GM23248 (cell line): ENCODE measurements at regions not wholly inside any gene's neighbourhood (a gene's known extent, or its start where the extent isn't known, plus 50 kb on each side); places are given as distances from the start of the nearest gene placed in this dataset.
"Not testable (repeated sequence)": the region's sequence is repeated elsewhere in the genome, so short reads cannot be mapped to it uniquely, and the experiment has no call there.

Experiments used
- DNase-seq: peaks from one replicate; pipeline ENCODE4 v3.0.0-alpha.2; 2015
- H2AFZ ChIP-seq: fragments of 200-600 bp; sonication (generic); 2 replicates; pipeline ENCODE4 v1.6.1; 2016; ENCODE audit warnings: antibody characterized with exemption
- H3F3A ChIP-seq: fragments of 200-600 bp; sonication (generic); 2 replicates; pipeline ENCODE4 v1.6.1; 2016; ENCODE audit warnings: mild to moderate bottlenecking, antibody characterized with exemption, mixed run types; ENCODE audit not compliant: insufficient read depth
- H3K27ac ChIP-seq: fragments of 200-600 bp; sonication (generic); 2 replicates; pipeline ENCODE4 v1.5.1; 2016; ENCODE audit warnings: mild to moderate bottlenecking
- H3K27me3 ChIP-seq: fragments of 200-600 bp; sonication (generic); replicated peaks from 2 replicates; pipeline ENCODE4 v1.6.1; 2016; ENCODE audit warnings: mild to moderate bottlenecking; ENCODE audit not compliant: insufficient read depth
- H3K36me3 ChIP-seq: fragments of 200-600 bp; sonication (generic); 2 replicates; pipeline ENCODE4 v1.6.1; 2016; ENCODE audit warnings: low read depth, mild to moderate bottlenecking
- H3K4me1 ChIP-seq: fragments of 200-600 bp; sonication (generic); 2 replicates; pipeline ENCODE4 v1.6.1; 2016; ENCODE audit warnings: mild to moderate bottlenecking; ENCODE audit not compliant: insufficient read depth
- H3K4me2 ChIP-seq: fragments of 200-600 bp; sonication (generic); one replicate; pipeline ENCODE4 v1.6.1; 2016; ENCODE audit warnings: mild to moderate bottlenecking; ENCODE audit not compliant: unreplicated experiment
- H3K4me3 ChIP-seq: fragments of 200-600 bp; sonication (generic); 2 replicates; pipeline ENCODE4 v1.5.1; 2016; ENCODE audit warnings: mild to moderate bottlenecking
- H3K79me2 ChIP-seq: fragments of 200-600 bp; sonication (generic); 2 replicates; pipeline ENCODE4 v1.6.1; 2016; ENCODE audit warnings: mild to moderate bottlenecking; ENCODE audit not compliant: insufficient read depth
- H3K9ac ChIP-seq: fragments of 200-600 bp; sonication (generic); 2 replicates; pipeline ENCODE4 v1.6.1; 2016; ENCODE audit warnings: mild to moderate bottlenecking
- H3K9me2 ChIP-seq: fragments of 200-600 bp; sonication (generic); 2 replicates; pipeline ENCODE4 v1.6.1; 2016; ENCODE audit warnings: mixed run types, mild to moderate bottlenecking, moderate library complexity; ENCODE audit not compliant: insufficient read depth
- H3K9me3 ChIP-seq: fragments of 200-600 bp; sonication (generic); one replicate; pipeline ENCODE4 v1.6.1; 2017; ENCODE audit warnings: low read depth
- H4K20me1 ChIP-seq: fragments of 200-600 bp; sonication (generic); 2 replicates; pipeline ENCODE4 v1.6.0; 2016; ENCODE audit not compliant: insufficient read depth
- EZH2 ChIP-seq: fragments of 200-600 bp; sonication (generic); IDR thresholded peaks from 2 replicates; pipeline ENCODE4 v1.6.1; 2018; ENCODE audit warnings: antibody characterized with exemption, mild to moderate bottlenecking; ENCODE audit not compliant: insufficient read depth, poor library complexity, severe bottlenecking
- EZH2phosphoT487 ChIP-seq: fragments of 200-600 bp; sonication (generic); IDR thresholded peaks from 2 replicates; pipeline ENCODE4 v1.6.1; 2018; ENCODE audit warnings: antibody characterized with exemption, moderate library complexity, mild to moderate bottlenecking, low read depth; ENCODE audit not compliant: insufficient read depth
- WGBS, 2 experiments: methylation state at CpG; one replicate each; pipeline ENCODE4 v1.1.6; 2015 to 2017; ENCODE audit warnings: low lambda C conversion rate in 2 of 2, low coverage in 1 of 2; ENCODE audit errors: missing lambda C conversion rate in 2 of 2; 5-methylcytosine and 5-hydroxymethylcytosine counted together
- in situ Hi-C: fragments of 300-500 bp; cut with MboI; formaldehyde crosslinking; loops from 2 replicates; pipeline ENCODE4 v1.15.0; 2020

- no peak overlapping the region for H2AFZ ChIP-seq
- H3K4me1 ChIP-seq = no peaks in the 10 kb centered on the region
- H3K9ac ChIP-seq = no peak overlapping the region
- no peaks in the 10 kb centered on the region for H4K20me1 ChIP-seq
- no peak overlapping the region for H3K4me2 ChIP-seq
- no peaks in the 10 kb centered on the region for H3K36me3 ChIP-seq
- in situ Hi-C loops = no loop called here
- no peaks in the 10 kb centered on the region for H3K9me2 ChIP-seq
- no peaks in the 10 kb centered on the region for H3K27me3 ChIP-seq
- no peaks in the 10 kb centered on the region for H3K9me3 ChIP-seq
- H3K79me2 ChIP-seq = no peaks in the 10 kb centered on the region
- no peak overlapping the region for H3K27ac ChIP-seq
- no peak overlapping the region for H3K4me3 ChIP-seq
- 41 to 48% methylated on average over 12 of the region's 12 CpGs for WGBS, 2 experiments
- TF ChIP-seq EZH2 = no peak
- no peak for TF ChIP-seq EZH2phosphoT487
- no peaks in the 10 kb centered on the region for H3F3A ChIP-seq
- no peak for DNase-seq
Measured at GRCh38 chr9:96100385-96101300, 201.3 kb downstream of the HSD17B3 start.

GRCh38 chr9:96090630-96091029, 211.3 kb downstream of the HSD17B3 start:
- H3K4me1 ChIP-seq, H3K27ac ChIP-seq, H3K9ac ChIP-seq, DNase-seq, H2AFZ ChIP-seq, H3K9me3 ChIP-seq, in situ Hi-C loops, H3K4me3 ChIP-seq, H3K9me2 ChIP-seq, H3F3A ChIP-seq, H3K36me3 ChIP-seq, H3K4me2 ChIP-seq, H3K27me3 ChIP-seq, H3K79me2 ChIP-seq, H4K20me1 ChIP-seq: not testable (repeated sequence)
- WGBS, 2 experiments = 18 to 21% methylated on average over 2 of the region's 2 CpGs

GRCh38 chr9:96089452-96090085, 212.4 kb downstream of the HSD17B3 start:
- no peaks in the 10 kb centered on the region for H3K9me3 ChIP-seq
- no peaks in the 10 kb centered on the region for H4K20me1 ChIP-seq
- 54 to 56% methylated on average over 5 of the region's 5 CpGs for WGBS, 2 experiments
- in situ Hi-C loops = no loop called here
- no peaks in the 10 kb centered on the region for H3K27me3 ChIP-seq
- no peaks in the 10 kb centered on the region for H3K79me2 ChIP-seq
- no peak overlapping the region for H3K9ac ChIP-seq
- H3K4me2 ChIP-seq = no peak overlapping the region
- no peak overlapping the region for H3K4me3 ChIP-seq
- H3K9me2 ChIP-seq = no peaks in the 10 kb centered on the region
- TF ChIP-seq EZH2 = no peak
- no peak for TF ChIP-seq EZH2phosphoT487
- H3K36me3 ChIP-seq = no peaks in the 10 kb centered on the region
- no peak for DNase-seq
- H3F3A ChIP-seq = no peaks in the 10 kb centered on the region
- H3K27ac ChIP-seq = no peak overlapping the region
- no peak overlapping the region for H2AFZ ChIP-seq
- no peaks in the 10 kb centered on the region for H3K4me1 ChIP-seq

- 61 to 62% methylated on average over 4 of the region's 4 CpGs for WGBS, 2 experiments
- H3K9ac ChIP-seq = no peak overlapping the region
- no peaks in the 10 kb centered on the region for H3K36me3 ChIP-seq
- TF ChIP-seq EZH2 (no peak), EZH2phosphoT487 (no peak)
- H3K4me1 ChIP-seq = no peaks in the 10 kb centered on the region
- no peaks in the 10 kb centered on the region for H3K79me2 ChIP-seq
- no peak overlapping the region for H3K27ac ChIP-seq
- H3K9me3 ChIP-seq = no peaks in the 10 kb centered on the region
- no peaks in the 10 kb centered on the region for H3K27me3 ChIP-seq
- H3K9me2 ChIP-seq = no peaks in the 10 kb centered on the region
- no peak overlapping the region for H3K4me3 ChIP-seq
- in situ Hi-C loops = no loop called here
- H4K20me1 ChIP-seq = no peaks in the 10 kb centered on the region
- no peak overlapping the region for H3K4me2 ChIP-seq
- H2AFZ ChIP-seq = no peak overlapping the region
- DNase-seq = no peak
- no peaks in the 10 kb centered on the region for H3F3A ChIP-seq
Measured at GRCh38 chr9:96088510-96088909, 213.0 kb downstream of the ERCC6L2 start.
